ENCODE measurements at regions not wholly inside any gene's neighbourhood (a gene's known extent, or its start where the extent isn't known, plus 50 kb on each side); places are given as distances from the start of the nearest gene placed in this dataset.

GRCh38 chr9:126222835-126223431, 103.7 kb upstream of the MVB12B start:
- CTCF ChIA-PET: no interaction called here
- H3K36me3 ChIP-seq (ENCODE audit: low read depth): no peaks in the 10 kb centered on the region
- H3K9me3 ChIP-seq (ENCODE audit: insufficient read depth, low read depth): peaks cover 8% of the 10 kb centered on the region; the same call in 1 of the 2 replicates
- H3K79me2 ChIP-seq (ENCODE audit: low read depth): no peaks in the 10 kb centered on the region
- H3K4me3 ChIP-seq: no peak overlapping the region
- H3K4me2 ChIP-seq: no peak overlapping the region
- TF ChIP-seq EZH2 (IDR thresholded peaks at IDR 0.05; ENCODE audit: low read depth) (no peak), CTCF (conservative IDR thresholded peaks at IDR 0.05) (no peak)
- H4K20me1 ChIP-seq (ENCODE audit: insufficient read depth): no peaks in the 10 kb centered on the region
- intact Hi-C loops (cut with micrococcal nuclease; ENCODE audit: unreplicated experiment): loop anchor here (10.0 kb wide), 1 partner anchor 968 kb away; no protein-coding TSS in a partner anchor
- no peaks in the 10 kb centered on the region for H3F3A ChIP-seq (ENCODE audit: insufficient read depth, low read depth)
- BruUV-seq (replicated peaks): no TSS peak
- no peaks in the 10 kb centered on the region for H3K9me2 ChIP-seq (ENCODE audit: insufficient read depth)
- H2AFZ ChIP-seq: no peak overlapping the region
- no peak overlapping the region for H3K27ac ChIP-seq
- no peak for DNase-seq
- peaks cover 96% of the 10 kb centered on the region for H3K27me3 ChIP-seq (ENCODE audit: insufficient read depth, low read depth)
- POLR2A ChIA-PET (ENCODE audit: unreplicated experiment): no interaction called here
- no peaks in the 10 kb centered on the region for H3K4me1 ChIP-seq (replicated peaks; ENCODE audit: insufficient read depth)

GRCh38 chr9:126223798-126224531, 102.7 kb upstream of the MVB12B start:
- H3K79me2 ChIP-seq (ENCODE audit: low read depth): no peaks in the 10 kb centered on the region
- H2AFZ ChIP-seq: no peak overlapping the region
- no peak for DNase-seq
- H3K9me2 ChIP-seq (ENCODE audit: insufficient read depth): no peaks in the 10 kb centered on the region
- no peaks in the 10 kb centered on the region for H3K4me1 ChIP-seq (replicated peaks; ENCODE audit: insufficient read depth)
- H3K27me3 ChIP-seq (ENCODE audit: insufficient read depth, low read depth): peaks cover 94% of the 10 kb centered on the region
- no peak overlapping the region for H3K4me3 ChIP-seq
- H3K36me3 ChIP-seq (ENCODE audit: low read depth): no peaks in the 10 kb centered on the region
- POLR2A ChIA-PET (ENCODE audit: unreplicated experiment): no interaction called here
- H3K4me2 ChIP-seq: no peak overlapping the region
- peaks cover 8% of the 10 kb centered on the region; the same call in 1 of the 2 replicates for H3K9me3 ChIP-seq (ENCODE audit: insufficient read depth, low read depth)
- BruUV-seq (replicated peaks): no TSS peak
- intact Hi-C loops (cut with micrococcal nuclease; ENCODE audit: unreplicated experiment): loop anchor here (10.0 kb wide), 1 partner anchor 969 kb away; no protein-coding TSS in a partner anchor
- CTCF ChIA-PET: no interaction called here
- H3F3A ChIP-seq (ENCODE audit: insufficient read depth, low read depth): no peaks in the 10 kb centered on the region
- TF ChIP-seq CTCF (conservative IDR thresholded peaks at IDR 0.05): no peak
- no peak for TF ChIP-seq EZH2 (IDR thresholded peaks at IDR 0.05; ENCODE audit: low read depth)
- H3K27ac ChIP-seq: no peak overlapping the region
- no peaks in the 10 kb centered on the region for H4K20me1 ChIP-seq (ENCODE audit: insufficient read depth)

GRCh38 chr9:126225611-126226609, 100.7 kb upstream of the MVB12B start:
- Histone ChIP-seq H3K27ac (no peak overlapping the region), H3K4me1 (replicated peaks; ENCODE audit: insufficient read depth) (no peaks in the 10 kb centered on the region), H3K4me3 (no peak overlapping the region), H3K4me2 (no peak overlapping the region), H3K27me3 (ENCODE audit: insufficient read depth, low read depth) (peaks cover 89% of the 10 kb centered on the region), H2AFZ (no peak overlapping the region), H3K9me3 (ENCODE audit: insufficient read depth, low read depth) (peaks cover 8% of the 10 kb centered on the region; the same call in 1 of the 2 replicates), H3K9me2 (ENCODE audit: insufficient read depth) (no peaks in the 10 kb centered on the region), H3K79me2 (ENCODE audit: low read depth) (no peaks in the 10 kb centered on the region), H3K36me3 (ENCODE audit: low read depth) (no peaks in the 10 kb centered on the region), H4K20me1 (ENCODE audit: insufficient read depth) (no peaks in the 10 kb centered on the region), H3F3A (ENCODE audit: insufficient read depth, low read depth) (no peaks in the 10 kb centered on the region)
- TF ChIP-seq CTCF (conservative IDR thresholded peaks at IDR 0.05) (no peak), EZH2 (IDR thresholded peaks at IDR 0.05; ENCODE audit: low read depth) (no peak)
- intact Hi-C loops (cut with micrococcal nuclease; ENCODE audit: unreplicated experiment): loop anchor here (5.0 to 10.0 kb wide), 2 partner anchors 799 to 971 kb away; no protein-coding TSS in a partner anchor
- BruUV-seq (replicated peaks): no TSS peak
- POLR2A ChIA-PET (ENCODE audit: unreplicated experiment): no interaction called here
- CTCF ChIA-PET: no interaction called here
- no peak for DNase-seq
